GM12878 (cell line): ENCODE measurements at regions not wholly inside any gene's neighbourhood (a gene's known extent, or its start where the extent isn't known, plus 50 kb on each side); places are given as distances from the start of the nearest gene placed in this dataset.

ENCODE experiments used
- ATAC-seq: fragments of 200-7000 bp; cut with Tn5 transposase; 3 replicates; pipeline ENCODE4 v1.9.1; 2020; ENCODE audit warnings: mild to moderate bottlenecking, moderate library complexity
- BruUV-seq: library from RNA; stranded (reverse); fragments of 400-500 nt; replicated peaks from 2 replicates; lab custom pipeline; 2021; lab: Mats Ljungman, UMichigan
- CTCF ChIA-PET: fragments of 300-600 bp; sonication (Branson Sonifier 250); formaldehyde crosslinking; extraction: SDS; loops from one replicate; lab custom pipeline; 2021; ENCODE audit warnings: inconsistent platforms; lab: Yijun Ruan, JAX
- POLR2A ChIA-PET: fragments of 350-600 bp; formaldehyde crosslinking; extraction: SDS; loops from one replicate; lab custom pipeline; 2021; ENCODE audit warnings: inconsistent platforms; lab: Charles Lee
- RAD21 ChIA-PET: fragments of 300-600 bp; sonication (Branson Sonifier 250); formaldehyde crosslinking; loops from one replicate; lab custom pipeline; 2023; ENCODE audit warnings: antibody characterized with exemption; ENCODE audit not compliant: unreplicated experiment; lab: Charles Lee
- SMC1A ChIA-PET: fragments of 300-600 bp; sonication (Branson Sonifier 250); formaldehyde crosslinking; loops from one replicate; lab custom pipeline; 2023; ENCODE audit not compliant: unreplicated experiment, uncharacterized antibody; lab: Charles Lee
- DNase-seq: peaks from one replicate; pipeline ENCODE4 v3.0.0-alpha.2; 2011; ENCODE audit warnings: low read depth, low spot score
- FAIRE-seq: peaks from 3 replicates; lab custom pipeline; 2011; peaks lifted over from hg19 to GRCh38; lab: Jason Lieb, UNC
- H2AFZ ChIP-seq: 2 replicates; pipeline ENCODE4 v1.6.0; 2011; ENCODE audit warnings: low read depth, low read length, control low read depth; ENCODE audit not compliant: control insufficient read depth
- H3K27ac ChIP-seq: 2 replicates; pipeline ENCODE4 v1.5.1; 2011; ENCODE audit warnings: control low read depth; ENCODE audit not compliant: control insufficient read depth, insufficient read depth
- H3K27me3 ChIP-seq, 2 experiments: replicated peaks in 1 of 2; 2 replicates each; pipeline versions ENCODE4 v1.6.0 to v1.6.1; 2011; ENCODE audit warnings: low read length in 1 of 2; ENCODE audit not compliant: control insufficient read depth in 2 of 2, insufficient read depth in 2 of 2
- H3K36me3 ChIP-seq, 2 experiments: 2 replicates each; pipeline ENCODE4 v1.5.1; 2011; ENCODE audit warnings: low read length in 1 of 2; ENCODE audit not compliant: control insufficient read depth in 2 of 2, insufficient read depth in 2 of 2
- H3K4me1 ChIP-seq: 2 replicates; pipeline ENCODE4 v1.6.1; 2011; ENCODE audit warnings: mild to moderate bottlenecking, low read length, moderate library complexity, mixed read lengths; ENCODE audit not compliant: control insufficient read depth, insufficient read depth
- H3K4me2 ChIP-seq: 2 replicates; pipeline ENCODE4 v1.6.0; 2011; ENCODE audit warnings: control low read depth; ENCODE audit not compliant: control insufficient read depth, insufficient read depth
- H3K4me3 ChIP-seq: fragments of 200-600 bp; sonication (generic); 2 replicates; pipeline ENCODE4 v1.5.1; 2016
- H3K79me2 ChIP-seq: 2 replicates; pipeline ENCODE4 v1.6.0; 2011; ENCODE audit warnings: low read length; ENCODE audit not compliant: control insufficient read depth, insufficient read depth
- H3K9ac ChIP-seq: 2 replicates; pipeline ENCODE4 v1.8.0; 2011; ENCODE audit warnings: low read length, control low read depth, mixed read lengths; ENCODE audit not compliant: control insufficient read depth, insufficient read depth
- H3K9me3 ChIP-seq: replicated peaks from 3 replicates; pipeline ENCODE4 v1.5.1; 2011; ENCODE audit warnings: mild to moderate bottlenecking, low read length; ENCODE audit not compliant: control insufficient read depth, insufficient read depth
- H4K20me1 ChIP-seq: 2 replicates; pipeline ENCODE4 v1.6.0; 2011; ENCODE audit not compliant: control insufficient read depth, insufficient read depth
- BACH1 ChIP-seq: fragments of 450-650 bp; IDR thresholded peaks from 2 replicates; pipeline ENCODE4 v1.6.1; 2017; ENCODE audit warnings: mild to moderate bottlenecking, borderline replicate concordance
- BMI1 ChIP-seq: fragments of 450-650 bp; IDR thresholded peaks from 2 replicates; pipeline ENCODE4 v1.6.1; 2016; ENCODE audit warnings: mild to moderate bottlenecking, moderate library complexity, borderline replicate concordance
- GATAD2B ChIP-seq: fragments of 450-650 bp; conservative IDR thresholded peaks from 2 replicates; pipeline ENCODE4 v1.6.1; 2017; ENCODE audit warnings: low read depth, mild to moderate bottlenecking, moderate library complexity
- KAT2A ChIP-seq: conservative IDR thresholded peaks from 2 replicates; pipeline ENCODE4 v1.6.1; 2011; ENCODE audit warnings: low read depth, low read length; ENCODE audit not compliant: control insufficient read depth
- NR2C1 ChIP-seq: fragments of 450-650 bp; IDR thresholded peaks from 2 replicates; pipeline ENCODE4 v1.6.1; 2017; ENCODE audit warnings: antibody characterized with exemption, mild to moderate bottlenecking, moderate library complexity
- NR2F1 ChIP-seq: fragments of 450-650 bp; conservative IDR thresholded peaks from 2 replicates; pipeline ENCODE4 v1.6.1; 2017; ENCODE audit warnings: mild to moderate bottlenecking
- PAX8 ChIP-seq: fragments of 450-650 bp; IDR thresholded peaks from 2 replicates; pipeline ENCODE4 v1.6.1; 2017; ENCODE audit warnings: mild to moderate bottlenecking, moderate library complexity
- POU2F2 ChIP-seq: IDR thresholded peaks from 3 replicates; pipeline ENCODE4 v1.6.1; 2011; ENCODE audit warnings: low read depth, mild to moderate bottlenecking, low read length, borderline replicate concordance
- RUNX3 ChIP-seq: IDR thresholded peaks from 2 replicates; pipeline ENCODE4 v1.6.1; 2012; ENCODE audit warnings: low read length, inconsistent platforms
- STAT1 ChIP-seq: fragments of 450-650 bp; conservative IDR thresholded peaks from 2 replicates; pipeline ENCODE4 v1.6.1; 2014; ENCODE audit warnings: antibody characterized with exemption, mild to moderate bottlenecking
- TAF1 ChIP-seq: IDR thresholded peaks from 2 replicates; pipeline ENCODE4 v1.6.1; 2011; ENCODE audit warnings: mild to moderate bottlenecking, low read depth, low read length, borderline replicate concordance
- ZNF217 ChIP-seq: fragments of 450-650 bp; IDR thresholded peaks from 2 replicates; pipeline ENCODE4 v1.6.1; 2017; ENCODE audit warnings: antibody characterized with exemption, mild to moderate bottlenecking
- WGBS: methylation state at CpG from one replicate; pipeline ENCODE4 v1.1.6; 2016; ENCODE audit warnings: low lambda C conversion rate; ENCODE audit not compliant: insufficient replicate concordance, insufficient coverage; ENCODE audit errors: missing lambda C conversion rate; 5-methylcytosine and 5-hydroxymethylcytosine counted together
- in situ Hi-C: fragments of 300-500 bp; cut with MboI; formaldehyde crosslinking; loops from 9 replicates; pipeline ENCODE4 v1.14.3; 2018; ENCODE audit warnings: mixed read lengths
- intact Hi-C: fragments of 100-400 bp; cut with micrococcal nuclease; formaldehyde crosslinking; loops from one replicate; pipeline ENCODE4 v1.14.2; 2022; ENCODE audit not compliant: unreplicated experiment
- TF ChIP-seq, protein P1 (sequence below), 3 experiments: IDR thresholded peaks in 2 of 3; conservative IDR thresholded peaks in 1 of 3; 2 replicates each; pipeline ENCODE4 v1.5.1; 2011; ENCODE audit warnings: low read depth in 3 of 3, low read length in 3 of 3, mild to moderate bottlenecking in 3 of 3, control low read depth in 2 of 3, moderate library complexity in 2 of 3, inconsistent platforms in 1 of 3, mixed read lengths in 1 of 3; ENCODE audit not compliant: control insufficient read depth in 2 of 3, insufficient read depth in 1 of 3; ENCODE audit errors: extremely low read depth in 1 of 3
- TF ChIP-seq, protein P2 (sequence below): fragments of 150-350 bp; IDR thresholded peaks from 2 replicates; pipeline ENCODE4 v1.6.1; 2014; ENCODE audit warnings: mild to moderate bottlenecking, low read depth, low read length
- TF ChIP-seq, protein P3 (sequence below): IDR thresholded peaks from 2 replicates; pipeline ENCODE4 v1.6.1; 2011; ENCODE audit warnings: borderline replicate concordance, low read depth, mild to moderate bottlenecking, moderate library complexity, low read length; ENCODE audit not compliant: insufficient read depth, poor library complexity, severe bottlenecking
- TF ChIP-seq, protein P4 (sequence below): fragments of 450-650 bp; IDR thresholded peaks from 2 replicates; pipeline ENCODE4 v1.6.1; 2016; ENCODE audit warnings: mild to moderate bottlenecking, moderate library complexity, borderline replicate concordance

- TF ChIP-seq, protein P1, sequence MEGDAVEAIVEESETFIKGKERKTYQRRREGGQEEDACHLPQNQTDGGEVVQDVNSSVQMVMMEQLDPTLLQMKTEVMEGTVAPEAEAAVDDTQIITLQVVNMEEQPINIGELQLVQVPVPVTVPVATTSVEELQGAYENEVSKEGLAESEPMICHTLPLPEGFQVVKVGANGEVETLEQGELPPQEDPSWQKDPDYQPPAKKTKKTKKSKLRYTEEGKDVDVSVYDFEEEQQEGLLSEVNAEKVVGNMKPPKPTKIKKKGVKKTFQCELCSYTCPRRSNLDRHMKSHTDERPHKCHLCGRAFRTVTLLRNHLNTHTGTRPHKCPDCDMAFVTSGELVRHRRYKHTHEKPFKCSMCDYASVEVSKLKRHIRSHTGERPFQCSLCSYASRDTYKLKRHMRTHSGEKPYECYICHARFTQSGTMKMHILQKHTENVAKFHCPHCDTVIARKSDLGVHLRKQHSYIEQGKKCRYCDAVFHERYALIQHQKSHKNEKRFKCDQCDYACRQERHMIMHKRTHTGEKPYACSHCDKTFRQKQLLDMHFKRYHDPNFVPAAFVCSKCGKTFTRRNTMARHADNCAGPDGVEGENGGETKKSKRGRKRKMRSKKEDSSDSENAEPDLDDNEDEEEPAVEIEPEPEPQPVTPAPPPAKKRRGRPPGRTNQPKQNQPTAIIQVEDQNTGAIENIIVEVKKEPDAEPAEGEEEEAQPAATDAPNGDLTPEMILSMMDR (IDR thresholded peaks at IDR 0.05 in 2 of 3, conservative IDR thresholded peaks at IDR 0.05 in 1 of 3; ENCODE audit: control insufficient read depth in 2 of 3, extremely low read depth in 1 of 3, insufficient read depth in 1 of 3, low read depth in 3 of 3, low read length in 3 of 3) = no peak
- no peak for TF ChIP-seq NR2F1
- TF ChIP-seq POU2F2 = no peak
- TF ChIP-seq BACH1 = no peak
- TF ChIP-seq KAT2A = no peak
- no peak for TF ChIP-seq PAX8
- TF ChIP-seq RUNX3 = no peak
- TF ChIP-seq, all 136 proteins: peak for 0
Observed at GRCh38 chrX:118220509-118220908, 103.9 kb upstream of the KLHL13 start (continued).

DNA sequence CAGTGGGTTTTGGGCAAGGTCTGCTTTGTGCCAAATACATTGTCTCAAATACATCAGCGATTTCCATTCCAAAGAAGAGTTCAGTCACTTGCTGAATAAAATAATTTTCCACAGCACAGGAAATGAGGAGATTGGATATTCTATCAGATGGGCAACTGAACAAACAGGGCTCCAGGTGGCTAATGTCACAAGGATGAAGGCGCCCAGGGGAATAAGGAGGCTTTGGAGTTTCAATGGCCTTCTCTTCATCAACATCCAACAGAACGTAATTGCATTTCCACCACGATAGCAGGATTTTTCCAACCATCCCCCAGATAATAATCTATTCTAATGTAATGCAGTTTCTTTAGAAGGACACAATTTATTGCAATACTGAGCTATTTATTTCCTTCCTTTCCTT lies 104.7 kb upstream of the KLHL13 start:
- CTCF ChIA-PET = interaction anchor here (1.3 to 1.4 kb wide), 2 partner anchors 9 to 34 kb away, joined by 3 to 4 read pairs; no protein-coding TSS in a partner anchor
- in situ Hi-C loops = no loop called here

More for the DNA sequence above, 104.7 kb upstream of the KLHL13 start:
- H3K27me3 ChIP-seq = no peaks in the 10 kb centered on the region
- WGBS = 12% methylated on average over 4 of the region's 4 CpGs
- DNase-seq (no peak), FAIRE-seq (no peak), ATAC-seq (no peak)
- H3K9me3 ChIP-seq = no peaks in the 10 kb centered on the region
- no peak overlapping the region for H3K4me2 ChIP-seq
- no peak overlapping the region for H3K27ac ChIP-seq
- no peak overlapping the region for H2AFZ ChIP-seq
- POLR2A ChIA-PET = no interaction called here
- no peaks in the 10 kb centered on the region for H3K4me1 ChIP-seq
- no peak for TF ChIP-seq STAT1
- no peak for TF ChIP-seq BMI1
- no peak for TF ChIP-seq TAF1
- no peak for TF ChIP-seq ZNF217
- TF ChIP-seq, protein P2, sequence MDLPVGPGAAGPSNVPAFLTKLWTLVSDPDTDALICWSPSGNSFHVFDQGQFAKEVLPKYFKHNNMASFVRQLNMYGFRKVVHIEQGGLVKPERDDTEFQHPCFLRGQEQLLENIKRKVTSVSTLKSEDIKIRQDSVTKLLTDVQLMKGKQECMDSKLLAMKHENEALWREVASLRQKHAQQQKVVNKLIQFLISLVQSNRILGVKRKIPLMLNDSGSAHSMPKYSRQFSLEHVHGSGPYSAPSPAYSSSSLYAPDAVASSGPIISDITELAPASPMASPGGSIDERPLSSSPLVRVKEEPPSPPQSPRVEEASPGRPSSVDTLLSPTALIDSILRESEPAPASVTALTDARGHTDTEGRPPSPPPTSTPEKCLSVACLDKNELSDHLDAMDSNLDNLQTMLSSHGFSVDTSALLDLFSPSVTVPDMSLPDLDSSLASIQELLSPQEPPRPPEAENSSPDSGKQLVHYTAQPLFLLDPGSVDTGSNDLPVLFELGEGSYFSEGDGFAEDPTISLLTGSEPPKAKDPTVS = no peak
- TF ChIP-seq, protein P3, sequence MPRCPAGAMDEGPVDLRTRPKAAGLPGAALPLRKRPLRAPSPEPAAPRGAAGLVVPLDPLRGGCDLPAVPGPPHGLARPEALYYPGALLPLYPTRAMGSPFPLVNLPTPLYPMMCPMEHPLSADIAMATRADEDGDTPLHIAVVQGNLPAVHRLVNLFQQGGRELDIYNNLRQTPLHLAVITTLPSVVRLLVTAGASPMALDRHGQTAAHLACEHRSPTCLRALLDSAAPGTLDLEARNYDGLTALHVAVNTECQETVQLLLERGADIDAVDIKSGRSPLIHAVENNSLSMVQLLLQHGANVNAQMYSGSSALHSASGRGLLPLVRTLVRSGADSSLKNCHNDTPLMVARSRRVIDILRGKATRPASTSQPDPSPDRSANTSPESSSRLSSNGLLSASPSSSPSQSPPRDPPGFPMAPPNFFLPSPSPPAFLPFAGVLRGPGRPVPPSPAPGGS = no peak
- no peak for TF ChIP-seq GATAD2B
- TF ChIP-seq NR2C1 = no peak
- TF ChIP-seq, protein P4, sequence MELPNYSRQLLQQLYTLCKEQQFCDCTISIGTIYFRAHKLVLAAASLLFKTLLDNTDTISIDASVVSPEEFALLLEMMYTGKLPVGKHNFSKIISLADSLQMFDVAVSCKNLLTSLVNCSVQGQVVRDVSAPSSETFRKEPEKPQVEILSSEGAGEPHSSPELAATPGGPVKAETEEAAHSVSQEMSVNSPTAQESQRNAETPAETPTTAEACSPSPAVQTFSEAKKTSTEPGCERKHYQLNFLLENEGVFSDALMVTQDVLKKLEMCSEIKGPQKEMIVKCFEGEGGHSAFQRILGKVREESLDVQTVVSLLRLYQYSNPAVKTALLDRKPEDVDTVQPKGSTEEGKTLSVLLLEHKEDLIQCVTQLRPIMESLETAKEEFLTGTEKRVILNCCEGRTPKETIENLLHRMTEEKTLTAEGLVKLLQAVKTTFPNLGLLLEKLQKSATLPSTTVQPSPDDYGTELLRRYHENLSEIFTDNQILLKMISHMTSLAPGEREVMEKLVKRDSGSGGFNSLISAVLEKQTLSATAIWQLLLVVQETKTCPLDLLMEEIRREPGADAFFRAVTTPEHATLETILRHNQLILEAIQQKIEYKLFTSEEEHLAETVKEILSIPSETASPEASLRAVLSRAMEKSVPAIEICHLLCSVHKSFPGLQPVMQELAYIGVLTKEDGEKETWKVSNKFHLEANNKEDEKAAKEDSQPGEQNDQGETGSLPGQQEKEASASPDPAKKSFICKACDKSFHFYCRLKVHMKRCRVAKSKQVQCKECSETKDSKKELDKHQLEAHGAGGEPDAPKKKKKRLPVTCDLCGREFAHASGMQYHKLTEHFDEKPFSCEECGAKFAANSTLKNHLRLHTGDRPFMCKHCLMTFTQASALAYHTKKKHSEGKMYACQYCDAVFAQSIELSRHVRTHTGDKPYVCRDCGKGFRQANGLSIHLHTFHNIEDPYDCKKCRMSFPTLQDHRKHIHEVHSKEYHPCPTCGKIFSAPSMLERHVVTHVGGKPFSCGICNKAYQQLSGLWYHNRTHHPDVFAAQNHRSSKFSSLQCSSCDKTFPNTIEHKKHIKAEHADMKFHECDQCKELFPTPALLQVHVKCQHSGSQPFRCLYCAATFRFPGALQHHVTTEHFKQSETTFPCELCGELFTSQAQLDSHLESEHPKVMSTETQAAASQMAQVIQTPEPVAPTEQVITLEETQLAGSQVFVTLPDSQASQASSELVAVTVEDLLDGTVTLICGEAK = no peak
- SMC1A ChIA-PET = no interaction called here
- no peaks in the 10 kb centered on the region for H3K36me3 ChIP-seq
- RAD21 ChIA-PET = interaction anchor here (1.5 kb wide), 1 partner anchor 9 kb away, joined by 4 read pairs; no protein-coding TSS in a partner anchor
- no peaks in the 10 kb centered on the region for H4K20me1 ChIP-seq
- no TSS peak for BruUV-seq
- no peak overlapping the region for H3K9ac ChIP-seq
- intact Hi-C loops = no loop called here
- no peak overlapping the region for H3K4me3 ChIP-seq
- no peaks in the 10 kb centered on the region for H3K79me2 ChIP-seq
